HG03097 (cell line): ENCODE measurements at regions not wholly inside any gene's neighbourhood (a gene's known extent, or its start where the extent isn't known, plus 50 kb on each side); places are given as distances from the start of the nearest gene placed in this dataset.
"Not testable (repeated sequence)": the region's sequence is repeated elsewhere in the genome, so short reads cannot be mapped to it uniquely, and the experiment has no call there.

Source experiments
- ATAC-seq: cut with Tn5 transposase; IDR thresholded peaks from one replicate; pipeline ENCODE4 v1.9.1; 2021; ENCODE audit not compliant: unreplicated experiment, low FRiP score

DNA sequence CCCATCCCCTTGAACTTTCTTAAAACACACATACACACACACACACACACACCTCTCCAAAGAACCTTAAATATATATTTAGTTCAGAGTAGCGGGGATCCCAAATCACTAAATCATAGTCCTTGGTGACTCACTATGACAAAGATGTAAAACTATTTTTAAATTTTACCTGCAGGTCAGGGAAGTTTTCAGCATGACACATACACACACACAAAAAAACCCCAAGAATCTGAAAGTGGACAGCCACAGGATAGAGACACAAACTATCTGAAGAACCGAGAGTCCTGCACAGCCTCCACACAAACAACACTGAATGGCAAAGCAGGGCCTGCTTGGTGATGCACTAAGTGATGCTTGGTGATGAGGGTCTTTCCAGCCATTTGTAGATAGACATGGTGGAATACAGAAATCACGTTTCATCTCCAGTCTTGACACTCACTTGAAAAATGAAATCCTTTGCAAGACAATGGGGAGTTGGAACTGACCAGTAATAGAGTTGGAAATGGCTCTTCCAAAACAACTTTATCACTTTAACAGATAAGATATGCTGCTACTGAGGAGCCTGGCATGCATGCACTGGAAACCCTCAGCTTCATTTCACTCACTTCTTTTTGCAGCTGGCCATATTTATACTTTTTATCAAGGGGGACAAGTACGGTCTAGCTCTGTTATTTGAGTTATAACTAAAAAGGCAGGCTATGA lies 307.3 kb downstream of the RAPGEF2 start:
- no peak for ATAC-seq

DNA sequence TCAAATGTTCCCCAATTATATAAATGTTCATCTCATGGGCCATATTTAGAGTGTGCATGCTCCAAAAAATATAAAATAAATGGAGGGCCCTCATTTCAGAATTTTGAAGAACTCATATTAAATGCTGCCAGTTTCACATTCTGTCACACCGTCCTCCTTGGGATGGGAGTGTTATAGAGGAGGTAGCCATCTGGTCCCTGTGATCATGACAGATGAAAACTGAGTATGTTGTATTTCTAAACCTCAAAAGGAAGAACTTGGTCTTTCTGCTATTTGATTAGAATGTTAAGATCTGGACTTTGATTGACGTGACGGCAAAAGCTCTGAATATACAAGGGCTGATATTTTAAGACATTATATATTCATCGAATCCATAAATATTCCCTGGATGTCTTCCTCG lies 308.0 kb downstream of the RAPGEF2 start:
- no peak for ATAC-seq

DNA sequence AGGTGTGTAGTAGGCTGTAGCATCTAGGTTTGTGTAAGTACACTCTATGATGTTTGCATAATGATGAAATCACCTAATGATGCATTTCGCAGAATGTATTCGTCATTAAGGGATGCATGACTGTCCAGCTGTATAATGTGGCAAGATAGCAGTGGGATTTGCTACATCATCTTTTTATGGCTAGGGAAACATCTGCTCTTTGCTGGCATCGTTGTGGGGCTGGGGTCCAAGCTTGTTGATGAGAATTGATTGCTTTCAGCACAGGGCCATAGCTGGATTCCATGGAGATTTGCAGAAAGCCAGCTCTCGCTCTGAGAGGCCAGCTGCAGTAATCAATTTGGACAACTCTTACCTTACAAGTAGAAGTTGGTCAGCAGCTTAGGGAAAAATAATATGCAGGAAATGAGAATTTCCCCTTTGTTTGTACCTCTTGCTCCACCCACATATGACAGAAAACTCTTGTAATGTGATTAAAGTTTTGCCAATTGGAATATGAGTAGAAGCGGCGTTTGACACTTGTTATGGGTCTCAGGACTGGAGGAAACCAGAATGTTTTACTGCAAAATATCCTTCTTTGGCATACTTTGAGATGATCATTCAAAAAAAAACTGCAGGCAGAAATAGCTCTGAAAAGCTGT lies 310.5 kb downstream of the RAPGEF2 start:
- ATAC-seq: no peak

DNA sequence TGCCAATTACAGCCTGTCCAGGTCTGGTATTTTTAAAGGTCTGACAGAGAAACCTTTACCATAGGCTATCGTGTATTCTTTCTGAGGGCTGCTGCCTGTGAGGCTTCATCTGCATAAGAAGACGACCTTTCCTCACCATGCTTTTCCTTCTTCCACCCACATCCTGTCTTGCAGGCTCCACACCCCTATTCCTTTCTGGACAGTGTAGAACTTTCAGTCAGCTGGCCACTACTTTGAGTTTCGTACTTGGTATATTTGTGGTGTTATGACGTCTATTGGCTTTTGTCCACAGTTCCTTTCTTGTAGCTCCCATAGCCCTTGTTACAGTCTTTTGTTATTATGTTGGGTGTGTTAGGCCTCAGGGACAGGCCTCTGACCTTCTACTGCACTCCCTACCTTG lies 311.4 kb downstream of the RAPGEF2 start:
- ATAC-seq: no peak

DNA sequence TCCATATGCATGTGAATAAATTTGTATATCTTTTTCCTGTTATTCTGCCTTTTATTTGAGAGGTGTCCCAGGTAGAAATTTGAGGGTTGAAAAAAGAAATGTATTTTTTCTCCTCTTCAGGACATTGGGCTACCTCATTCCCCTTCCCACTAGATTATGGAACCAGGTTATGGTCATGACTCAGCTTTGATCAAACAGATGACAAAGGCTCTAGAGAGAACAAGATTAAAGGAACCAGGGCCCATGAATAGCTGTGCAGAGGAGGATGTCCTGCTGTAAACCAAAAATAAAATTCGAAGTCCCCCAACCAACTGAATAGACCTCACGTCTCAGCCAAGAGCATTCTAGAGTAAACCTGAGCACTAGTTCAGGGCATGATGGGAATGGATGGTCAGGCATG lies 313.2 kb downstream of the RAPGEF2 start:
- ATAC-seq: no peak

DNA sequence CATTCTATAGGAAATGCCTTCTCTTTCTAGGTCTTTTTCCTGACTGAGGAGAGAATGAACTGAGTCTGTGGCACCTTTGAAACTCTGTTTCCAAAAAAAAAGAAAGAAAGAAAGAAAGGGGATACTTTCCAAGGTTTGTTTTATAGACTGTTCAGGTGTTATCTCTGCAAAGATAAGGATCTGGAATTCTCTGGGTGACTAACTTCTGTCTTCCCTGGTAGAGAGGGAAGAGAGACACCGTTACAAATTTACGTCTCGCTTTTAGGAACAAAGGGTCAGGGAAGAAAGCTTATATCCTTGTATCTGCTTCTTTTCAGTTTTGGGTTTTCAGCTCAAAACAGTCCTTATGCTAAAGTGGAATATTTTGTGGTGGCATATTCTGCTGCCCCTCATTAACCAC lies 314.1 kb downstream of the RAPGEF2 start:
- no peak for ATAC-seq

DNA sequence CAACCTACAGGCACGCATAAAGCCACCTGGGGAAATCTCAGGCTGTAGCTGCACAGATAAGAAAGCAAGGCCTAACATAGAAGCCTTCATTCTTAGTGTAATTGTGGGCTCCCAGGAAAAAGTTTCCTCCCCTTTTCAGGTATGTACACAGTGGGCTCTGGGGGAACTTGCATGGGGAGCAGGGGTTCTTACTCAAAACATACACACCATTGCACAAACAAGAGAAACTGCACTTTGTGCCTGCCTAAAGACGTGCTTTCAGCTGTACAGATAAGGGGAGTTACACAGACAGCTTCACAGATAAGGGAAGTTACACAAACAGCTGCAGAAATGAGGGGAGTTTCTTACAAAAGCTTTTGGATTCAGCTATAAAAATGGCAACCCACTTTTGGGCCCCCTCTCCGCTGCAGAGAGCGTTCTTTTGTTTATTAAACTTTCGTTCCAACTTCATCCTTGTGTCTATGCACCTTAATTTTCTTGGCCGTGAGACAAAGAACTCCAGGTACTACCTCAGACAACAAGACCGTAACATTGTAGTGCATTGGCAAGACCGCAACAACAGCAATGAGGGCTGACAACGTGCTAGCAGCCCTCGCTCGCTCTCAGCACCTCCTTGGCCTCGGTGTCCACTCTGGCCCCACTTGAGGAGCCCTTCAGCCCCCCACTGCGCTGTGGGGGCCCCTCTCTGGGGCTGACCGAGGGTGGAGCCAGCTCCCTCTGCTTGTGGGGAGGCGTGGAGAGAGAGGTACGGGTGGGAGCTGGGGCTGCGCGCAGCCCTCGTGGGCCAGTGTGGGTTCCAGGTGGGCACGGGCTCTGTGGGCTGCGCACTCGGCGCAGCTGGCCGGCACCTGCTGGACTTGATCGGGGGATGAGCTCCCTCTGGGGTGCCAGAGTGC lies 317.5 kb downstream of the RAPGEF2 start:
- ATAC-seq: no peak

DNA sequence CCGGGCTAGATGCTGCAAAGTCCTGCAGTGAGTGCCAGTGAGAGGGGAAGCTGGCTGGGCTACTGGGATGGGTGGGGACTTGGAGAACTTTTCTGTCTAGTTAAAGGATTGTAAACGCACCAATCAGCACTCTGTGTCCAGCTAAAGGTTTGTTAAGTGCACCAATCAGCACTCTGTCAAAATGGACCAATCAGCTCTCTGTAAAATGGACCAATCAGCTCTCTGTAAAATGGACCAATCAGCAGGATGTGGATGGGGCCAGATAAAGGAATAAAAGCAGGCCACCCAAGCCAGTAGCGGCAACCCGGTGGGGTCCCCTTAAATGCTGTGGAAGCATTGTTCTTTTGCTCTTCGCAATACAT lies 318.2 kb downstream of the RAPGEF2 start:
- not testable (repeated sequence) for ATAC-seq

DNA sequence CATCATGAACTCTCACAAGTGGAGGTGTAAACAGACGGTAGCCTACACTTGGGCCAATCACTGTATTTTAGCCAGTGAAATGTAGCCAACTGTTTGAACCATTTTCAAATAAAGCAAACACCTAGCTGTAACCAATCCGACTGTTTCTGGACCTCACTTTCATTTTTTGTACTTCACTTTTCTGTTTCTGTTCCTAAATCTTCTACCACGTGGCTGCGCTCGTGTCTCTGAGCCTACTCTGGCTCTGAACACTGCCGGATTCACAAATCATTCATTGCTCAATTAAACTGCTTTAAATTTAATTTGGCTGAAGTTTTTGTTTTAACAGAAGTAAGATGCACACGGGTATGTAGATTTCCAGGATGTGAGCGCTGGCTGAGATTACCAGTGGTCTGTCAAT lies 319.1 kb downstream of the RAPGEF2 start:
- no peak for ATAC-seq

DNA sequence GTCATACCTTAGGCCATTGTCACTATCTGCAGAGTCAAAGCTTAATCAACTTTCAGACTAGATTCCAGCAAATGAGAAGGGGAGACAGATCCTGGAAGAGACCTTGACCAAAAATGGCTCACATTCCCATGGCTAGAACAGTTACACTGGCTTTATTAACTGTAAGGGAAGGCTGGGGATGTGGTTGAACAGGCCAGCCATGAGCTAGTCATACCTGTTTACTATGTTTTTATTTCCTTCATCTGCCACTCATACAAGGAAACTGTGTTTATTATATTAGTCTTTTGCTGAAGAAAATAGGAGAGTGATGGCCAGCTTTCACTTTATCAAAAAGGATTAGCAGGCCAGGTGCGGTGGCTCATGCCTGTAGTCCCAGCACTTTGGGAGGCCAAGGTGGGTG lies 319.7 kb downstream of the RAPGEF2 start:
- ATAC-seq: no peak

DNA sequence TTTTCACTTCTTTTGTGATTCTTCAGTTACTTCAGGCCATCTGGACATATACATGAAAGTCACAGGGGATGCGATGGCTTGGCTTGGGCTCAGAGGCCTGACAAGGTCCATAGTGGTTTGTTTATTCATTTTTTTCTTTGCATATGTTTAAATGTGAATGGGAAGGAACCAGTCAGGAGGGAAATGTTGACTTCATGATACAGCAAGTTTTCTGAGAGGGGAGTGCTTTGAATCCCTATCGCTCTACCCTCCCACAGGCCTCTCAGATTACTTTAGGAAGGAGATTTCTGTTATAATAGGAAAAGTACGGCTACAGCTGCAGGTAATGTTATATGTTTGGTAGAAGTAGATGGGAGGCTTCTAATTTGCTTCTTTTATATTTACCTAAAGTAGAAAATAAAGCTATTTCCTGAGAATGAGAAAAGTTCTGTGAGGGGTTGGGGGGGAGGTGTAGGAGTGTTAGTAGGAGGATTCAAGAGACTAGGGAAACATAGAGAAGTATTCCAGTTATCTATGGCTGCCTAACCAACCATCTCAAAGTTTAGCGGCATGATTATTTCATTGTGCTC lies 322.9 kb downstream of the RAPGEF2 start:
- no peak for ATAC-seq

DNA sequence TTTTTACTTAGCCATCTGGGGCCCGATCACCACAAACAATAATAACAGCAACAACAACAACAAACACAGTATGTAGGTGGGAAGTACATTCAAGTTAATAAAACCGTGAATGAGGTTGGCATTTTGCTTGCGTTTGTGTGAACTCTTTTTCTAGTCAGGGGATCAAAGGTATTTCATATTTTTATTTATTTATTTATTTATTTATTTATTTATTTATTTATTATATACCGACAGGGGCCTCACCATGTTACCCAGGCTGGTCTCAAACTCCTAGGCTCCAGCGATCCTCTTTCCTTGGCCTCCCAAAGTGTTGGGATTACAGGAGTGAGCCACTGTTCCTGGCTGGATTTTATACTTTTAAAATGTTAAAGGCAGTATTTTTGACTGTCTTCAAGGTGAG lies 325.4 kb downstream of the RAPGEF2 start:
- no peak for ATAC-seq

DNA sequence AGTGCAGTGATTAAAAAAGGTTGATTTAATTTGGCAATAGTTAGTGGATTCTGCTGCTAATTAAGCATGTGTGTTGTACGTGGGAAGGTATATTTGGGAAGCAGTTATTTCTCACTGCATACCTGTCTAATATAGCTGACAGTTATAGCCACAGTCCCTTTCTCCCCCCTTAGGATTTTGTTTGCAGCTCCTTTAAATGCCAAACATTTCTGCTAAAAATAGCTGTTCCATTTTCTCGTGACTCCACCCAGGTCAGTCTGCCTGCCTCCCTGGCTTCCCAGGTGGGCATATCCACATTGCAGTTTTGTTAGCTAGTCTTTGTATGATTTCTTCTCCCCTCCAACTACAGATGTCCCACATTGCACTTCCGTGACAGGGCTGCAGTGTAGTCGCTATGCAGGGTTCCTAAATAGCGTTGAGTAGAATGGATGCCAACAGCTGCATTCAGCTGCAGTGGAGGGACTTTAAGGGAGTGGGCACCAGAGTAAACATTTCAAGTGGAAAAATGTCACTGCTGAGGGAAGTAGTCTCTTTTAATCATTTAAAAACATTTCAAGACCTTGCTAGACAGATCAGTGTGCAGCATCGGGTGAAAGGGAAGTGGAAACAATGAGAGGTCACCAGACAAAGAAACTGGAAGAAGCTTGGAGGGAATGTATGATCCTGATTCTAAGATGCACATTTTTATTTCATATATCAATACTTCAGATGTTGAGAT lies 326.3 kb downstream of the RAPGEF2 start:
- ATAC-seq: no peak

DNA sequence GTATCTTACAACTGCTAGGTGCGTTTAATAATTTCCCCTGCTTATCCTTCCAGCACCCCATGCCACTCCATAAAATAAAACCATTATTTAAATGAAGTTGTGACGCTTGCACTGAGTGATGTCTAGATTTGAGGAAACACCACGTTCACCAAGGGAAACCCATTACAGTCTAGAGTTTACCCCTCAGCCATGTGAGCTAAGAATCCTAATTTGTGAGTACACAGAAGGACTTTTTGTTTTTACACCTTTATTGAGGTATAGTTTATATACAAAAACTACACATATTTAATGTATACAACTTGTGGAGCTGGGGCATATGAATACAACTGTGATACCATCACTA lies 326.8 kb downstream of the RAPGEF2 start:
- ATAC-seq: no peak

DNA sequence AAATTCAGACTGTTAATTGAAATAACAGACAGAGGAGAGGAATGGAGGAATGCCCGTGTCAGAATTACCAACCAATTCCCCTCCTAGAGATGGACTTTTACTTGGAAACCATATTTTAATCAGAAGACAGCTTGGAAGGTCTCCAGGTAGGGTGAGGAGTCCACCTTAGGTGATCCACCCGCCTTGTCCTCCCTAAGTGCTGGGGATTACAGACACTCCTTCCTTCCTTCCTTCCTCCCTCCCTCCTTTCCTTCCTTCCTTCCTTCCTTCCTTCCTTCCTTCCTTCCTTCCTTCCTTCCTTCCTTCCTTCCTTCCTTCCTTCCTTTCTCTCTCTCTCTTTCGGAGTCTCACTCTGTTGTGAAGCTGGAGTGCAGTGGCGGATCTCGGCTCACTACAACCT lies 328.0 kb downstream of the RAPGEF2 start:
- no peak for ATAC-seq

DNA sequence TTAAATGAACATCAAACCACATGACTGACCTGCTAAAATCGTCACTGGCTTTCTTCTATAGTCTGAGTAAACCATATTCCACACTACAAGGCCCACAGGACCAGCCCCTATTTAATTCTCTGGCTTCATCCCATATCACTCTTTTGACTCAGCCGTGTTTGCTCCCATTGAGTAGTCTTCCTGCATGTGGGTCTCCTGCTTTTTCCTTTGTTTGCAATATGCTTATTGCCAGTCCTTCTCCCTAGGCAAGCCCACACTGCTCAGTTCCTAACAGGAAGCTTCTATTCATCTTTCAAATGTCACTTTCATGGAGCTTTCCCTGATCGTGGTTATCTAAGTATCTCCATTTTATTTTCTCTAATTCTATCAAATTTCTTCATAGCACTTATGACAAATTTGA lies 329.6 kb downstream of the RAPGEF2 start:
- ATAC-seq: no peak

DNA sequence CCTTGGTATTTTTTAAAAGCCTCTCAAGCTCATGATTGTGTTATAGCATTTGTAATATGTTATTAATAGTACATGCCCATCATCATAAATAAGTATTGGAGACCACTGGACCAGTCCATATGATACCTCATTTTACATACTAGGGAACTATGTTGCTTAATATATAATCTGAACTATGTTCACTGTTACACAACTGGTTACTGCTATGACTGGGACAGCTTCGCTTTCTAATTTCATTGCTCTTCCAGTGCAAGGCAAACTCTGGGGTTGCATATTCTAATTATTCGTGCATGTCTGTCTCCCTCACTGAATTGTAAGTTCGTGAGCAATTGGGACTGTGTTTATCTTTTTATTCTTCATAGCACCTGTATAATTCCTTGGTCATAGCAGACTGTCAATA lies 330.5 kb downstream of the RAPGEF2 start:
- ATAC-seq: no peak

DNA sequence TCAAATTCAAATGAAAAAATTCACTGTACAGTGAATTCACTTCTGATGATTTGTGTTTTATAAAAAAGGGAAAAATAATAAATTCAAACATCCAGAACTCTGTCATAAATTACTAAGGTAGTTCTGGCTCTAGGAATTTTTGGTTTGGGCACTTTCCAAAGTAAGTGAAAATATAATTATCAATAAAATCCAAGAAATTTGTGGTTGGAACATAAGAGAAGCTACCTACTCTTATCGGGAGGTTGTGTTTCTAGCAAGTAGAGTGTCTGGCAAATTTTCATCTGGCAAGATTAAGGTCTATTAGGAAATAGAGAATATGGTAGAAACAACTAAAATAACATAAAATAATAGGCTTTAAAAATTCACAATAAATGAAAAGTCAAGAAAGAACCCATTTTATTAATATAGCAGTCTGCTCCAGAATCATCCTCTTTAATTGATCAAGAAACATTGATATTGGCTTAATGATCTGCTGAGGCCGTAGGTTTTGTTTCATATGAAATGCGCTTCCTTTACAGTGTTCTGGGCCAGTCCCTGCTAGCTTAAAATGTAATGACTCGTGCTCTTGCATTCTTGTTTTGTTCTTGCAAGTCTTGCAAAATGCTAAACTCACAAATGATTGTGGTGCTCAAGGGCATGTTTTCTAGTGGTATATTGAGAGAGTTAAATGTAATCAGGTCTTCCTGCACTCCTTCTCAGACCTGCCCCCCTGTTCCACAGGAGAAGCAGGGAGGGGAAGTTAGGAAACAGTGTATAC lies 331.4 kb downstream of the RAPGEF2 start:
- no peak for ATAC-seq

DNA sequence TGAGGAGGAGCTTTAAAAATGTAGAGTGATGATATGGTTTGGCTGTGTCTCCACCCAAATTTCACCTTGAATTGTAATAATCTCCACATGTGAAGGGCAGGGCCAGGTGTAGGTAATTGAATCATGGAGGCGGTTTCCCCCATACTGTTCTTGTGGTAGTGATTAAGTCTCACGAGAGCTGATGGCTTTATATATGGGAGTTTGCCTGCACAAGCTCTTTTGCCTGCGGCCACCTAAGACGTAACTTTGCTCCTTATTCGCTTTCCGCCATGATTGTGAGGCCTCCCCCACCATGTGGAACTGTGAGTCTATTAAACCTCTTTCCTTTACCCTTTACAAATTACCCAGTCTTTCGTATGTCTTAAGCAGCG lies 332.0 kb downstream of the RAPGEF2 start:
- ATAC-seq: no peak

DNA sequence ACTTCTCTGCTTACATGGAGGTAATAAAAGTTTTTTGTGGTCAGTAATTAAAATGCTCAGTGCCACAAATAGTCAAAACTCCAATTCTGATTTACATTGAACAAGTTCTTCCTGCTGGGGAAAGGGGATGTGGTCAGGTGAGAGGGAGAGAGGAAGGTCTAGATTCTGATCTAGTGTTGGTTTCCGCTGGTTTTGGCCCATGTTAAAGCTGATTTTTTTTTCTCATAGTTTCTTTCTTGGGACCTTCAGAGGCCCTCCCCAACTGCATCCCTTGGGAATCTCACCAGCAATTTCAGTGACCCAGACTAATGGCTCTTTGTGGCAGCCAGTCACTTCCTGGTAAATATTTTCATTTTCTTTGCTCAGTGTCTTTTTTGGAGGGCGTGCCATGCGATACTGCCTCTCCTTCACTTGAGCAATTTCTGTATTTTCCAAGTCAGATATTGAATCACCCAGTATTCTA lies 332.7 kb downstream of the RAPGEF2 start:
- peak; percentile 75 for ATAC-seq
